ENCODE measurements at regions not wholly inside any gene's neighbourhood (a gene's known extent, or its start where the extent isn't known, plus 50 kb on each side); places are given as distances from the start of the nearest gene placed in this dataset.

- no peak for DNase-seq (ENCODE audit: low read depth in 3 of 3)
Measured at GRCh38 chr18:77657651-77658298, 408.1 kb downstream of the GALR1 start.

- no peak for DNase-seq (ENCODE audit: low read depth in 3 of 3)
Measured at GRCh38 chr18:77658299-77658662, 408.6 kb downstream of the GALR1 start.

GRCh38 chr18:77658751-77659448 lies 409.3 kb downstream of the GALR1 start:
- no peak for DNase-seq (ENCODE audit: low read depth in 3 of 3)

DNA sequence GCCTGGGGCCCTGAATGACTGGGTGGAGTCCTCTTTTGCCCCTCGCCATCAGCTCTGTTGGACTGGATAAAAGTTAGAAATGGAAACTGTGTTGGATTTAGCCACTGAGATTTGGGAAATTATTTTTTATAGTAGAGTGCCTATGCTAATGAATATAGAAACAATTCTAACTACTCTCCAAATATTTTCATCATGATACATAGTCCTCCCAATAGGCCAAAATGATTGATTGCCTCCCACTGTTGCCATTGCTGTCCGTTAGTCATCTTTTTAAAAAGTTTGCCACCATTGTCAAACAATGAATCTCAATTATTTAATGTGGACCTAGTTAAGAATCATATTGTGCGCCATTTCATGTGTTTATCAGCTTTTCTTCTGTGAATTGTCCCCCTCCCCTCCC lies 417.0 kb downstream of the GALR1 start:
- no peak for DNase-seq (ENCODE audit: low read depth in 3 of 3)

GRCh38 chr18:77668219-77668618 lies 418.6 kb downstream of the GALR1 start:
- no peak for DNase-seq (ENCODE audit: low read depth in 3 of 3)

GRCh38 chr18:77669331-77669730 lies 419.7 kb downstream of the GALR1 start:
- DNase-seq (ENCODE audit: low read depth in 3 of 3), result no peak

- DNase-seq (ENCODE audit: low read depth in 3 of 3), result no peak
Measured at GRCh38 chr18:77671456-77672167, 422.0 kb downstream of the GALR1 start.

- no peak for DNase-seq (ENCODE audit: low read depth in 3 of 3)
Measured at GRCh38 chr18:77676910-77677309, 427.3 kb downstream of the GALR1 start.

DNA sequence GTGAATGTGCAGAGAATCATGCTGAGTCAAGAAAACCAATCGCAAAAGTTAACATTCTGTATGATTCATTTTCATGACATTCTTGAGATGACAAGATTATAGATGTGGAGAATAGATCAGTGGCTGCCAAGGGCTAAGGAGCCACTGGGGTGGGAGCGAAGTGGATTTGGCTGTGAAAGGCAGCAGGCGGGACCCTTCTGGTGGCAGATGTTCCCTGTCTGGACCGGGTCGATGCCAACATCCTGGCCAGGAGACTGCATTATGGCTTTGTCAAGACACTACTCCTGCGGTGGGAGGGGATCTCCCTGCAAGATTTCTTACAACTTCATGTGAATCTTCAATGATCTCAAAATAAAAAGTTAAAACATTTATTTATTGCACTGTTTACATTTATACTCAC lies 427.9 kb downstream of the GALR1 start:
- DNase-seq (ENCODE audit: low read depth in 3 of 3), result no peak

GRCh38 chr18:77679869-77680268 lies 430.2 kb downstream of the GALR1 start:
- DNase-seq (ENCODE audit: low read depth in 3 of 3), result no peak

DNA sequence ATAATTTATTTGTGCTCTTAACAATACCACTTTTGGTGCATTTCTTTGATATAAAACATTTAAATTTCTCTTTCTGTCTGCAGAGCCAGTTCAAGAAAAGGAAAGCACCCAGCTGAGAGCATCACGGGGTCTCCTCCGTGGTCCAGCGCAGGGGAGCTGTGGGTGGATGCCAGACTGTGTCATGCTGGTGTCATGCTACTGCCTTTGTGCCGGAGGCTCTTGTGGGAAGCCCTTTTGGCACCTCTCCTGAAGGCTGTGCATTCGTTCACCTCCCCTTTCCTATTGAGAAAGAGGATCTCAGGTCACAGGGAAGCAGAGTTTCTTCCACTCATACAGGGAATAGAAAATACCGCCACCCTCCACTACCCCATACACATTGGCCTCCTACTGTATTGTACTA lies 450.4 kb downstream of the GALR1 start:
- no peak for DNase-seq (ENCODE audit: low read depth in 3 of 3)

DNA sequence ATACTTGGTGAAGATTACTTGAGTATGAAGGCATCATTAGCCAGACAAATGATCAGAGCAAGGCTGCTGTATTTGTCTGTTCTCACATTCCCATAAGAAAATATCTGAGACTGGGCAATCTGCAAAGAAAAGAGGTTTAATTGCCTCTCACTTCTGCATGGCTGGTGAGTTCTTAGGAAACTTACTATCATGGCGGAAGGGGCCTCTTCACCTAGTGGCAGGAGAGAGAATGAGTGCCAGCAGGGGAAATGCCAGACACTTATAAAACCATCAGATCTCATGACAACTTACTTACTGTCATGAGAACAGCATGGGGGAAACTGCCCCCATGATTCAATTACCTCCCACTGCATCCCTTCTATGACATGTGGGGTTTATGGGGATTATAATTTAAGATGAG lies 452.3 kb downstream of the GALR1 start:
- DNase-seq (ENCODE audit: low read depth in 3 of 3), result no peak

- DNase-seq (ENCODE audit: low read depth in 3 of 3), result no peak
Measured at GRCh38 chr18:77702686-77703085, 453.0 kb downstream of the GALR1 start.

DNA sequence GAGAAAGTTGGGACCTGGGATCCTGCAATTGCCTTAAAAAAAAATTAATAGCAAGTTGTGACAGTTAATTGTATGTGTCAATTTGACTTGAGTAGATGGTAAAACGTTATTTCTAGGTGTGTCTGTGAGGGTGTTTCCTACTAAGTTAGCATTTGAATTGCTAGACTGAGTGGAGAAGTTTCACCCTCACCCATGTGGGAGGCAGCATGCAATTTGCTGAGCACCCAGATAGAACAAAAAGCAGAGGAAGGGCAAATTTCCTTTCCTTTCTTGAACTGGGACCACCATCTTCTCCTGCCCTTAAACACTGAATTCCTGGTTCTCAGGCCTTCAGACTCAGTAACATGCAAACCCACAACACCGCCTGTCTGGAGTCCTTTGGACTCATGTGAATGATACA lies 455.7 kb downstream of the GALR1 start:
- no peak for DNase-seq (ENCODE audit: low read depth in 3 of 3)

- no peak for DNase-seq (ENCODE audit: low read depth in 3 of 3)
Measured at GRCh38 chr18:77708826-77709506, 459.3 kb downstream of the GALR1 start.

- no peak for DNase-seq (ENCODE audit: low read depth in 3 of 3)
Measured at GRCh38 chr18:77711096-77711495, 461.4 kb downstream of the GALR1 start.

DNA sequence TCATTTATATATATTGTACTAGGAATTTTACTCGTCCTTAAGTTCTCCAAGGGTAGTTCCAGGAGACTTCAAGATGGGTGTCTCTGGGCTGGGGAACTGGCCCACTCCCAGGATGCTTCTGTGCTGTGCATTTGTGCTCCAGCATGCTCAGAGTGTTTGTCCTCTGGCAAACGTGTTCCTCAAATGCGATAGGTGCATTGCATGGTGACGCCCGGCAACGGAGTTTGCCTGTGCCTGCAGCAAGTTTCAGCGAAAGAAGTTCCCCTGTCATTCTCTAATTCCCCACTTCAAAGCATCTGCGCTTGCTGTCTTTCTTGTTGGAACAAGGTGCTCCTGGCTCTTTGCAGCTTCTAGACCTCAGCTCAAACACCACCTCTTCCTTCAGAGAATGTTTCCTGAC lies 465.1 kb downstream of the GALR1 start:
- DNase-seq (ENCODE audit: low read depth in 3 of 3), result no peak

GRCh38 chr18:77716282-77716681 lies 466.6 kb downstream of the GALR1 start:
- DNase-seq (ENCODE audit: low read depth in 3 of 3), result no peak

DNA sequence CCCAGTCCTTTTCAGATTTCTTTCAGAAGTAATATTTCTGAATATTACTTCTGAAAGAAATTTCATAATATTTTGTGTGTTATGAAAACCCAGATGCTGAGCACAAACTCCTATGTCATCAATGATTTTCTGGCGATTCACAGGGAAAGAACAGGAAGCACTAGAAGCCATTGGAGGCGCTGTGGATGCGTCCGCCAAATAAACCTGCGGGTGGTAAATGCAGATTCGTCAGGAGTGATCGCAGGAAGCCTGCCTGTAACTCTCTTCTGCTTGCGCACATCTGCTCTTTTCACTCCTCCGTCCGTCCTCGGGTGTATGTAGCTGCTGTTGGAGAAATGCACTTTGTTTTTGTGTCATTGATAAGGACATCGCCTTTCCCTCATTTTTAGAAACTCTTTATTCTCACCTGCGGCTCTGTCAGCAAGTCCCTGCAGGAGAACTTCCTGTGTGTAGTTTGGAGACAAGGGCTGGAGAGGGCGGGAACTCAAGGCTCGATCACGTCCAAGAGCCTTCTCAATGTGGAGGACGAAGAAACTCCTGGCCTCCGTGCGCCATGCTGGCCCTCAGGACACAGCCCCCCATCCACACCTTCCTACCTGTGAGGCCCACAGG lies 483.8 kb downstream of the GALR1 start:
- no peak for DNase-seq (ENCODE audit: low read depth in 3 of 3)

- DNase-seq (ENCODE audit: low read depth in 3 of 3), result no peak
Measured at GRCh38 chr18:77736842-77737241, 487.2 kb downstream of the GALR1 start.

GRCh38 chr18:77737405-77737804 lies 487.8 kb downstream of the GALR1 start:
- no peak for DNase-seq (ENCODE audit: low read depth in 3 of 3)

- DNase-seq (ENCODE audit: low read depth in 3 of 3), result no peak
Measured at GRCh38 chr18:77749089-77749488, 499.4 kb downstream of the GALR1 start.
